NCI-H82 treated with DMSO at 0.1 percent for 48 hours (cell line): ENCODE measurements at regions not wholly inside any gene's neighbourhood (a gene's known extent, or its start where the extent isn't known, plus 50 kb on each side); places are given as distances from the start of the nearest gene placed in this dataset.

Experiments
- DNase-seq: peaks from one replicate; lab custom pipeline; 2025; ENCODE audit not compliant: unreplicated experiment; lab: John Stamatoyannopoulos, UW

DNA sequence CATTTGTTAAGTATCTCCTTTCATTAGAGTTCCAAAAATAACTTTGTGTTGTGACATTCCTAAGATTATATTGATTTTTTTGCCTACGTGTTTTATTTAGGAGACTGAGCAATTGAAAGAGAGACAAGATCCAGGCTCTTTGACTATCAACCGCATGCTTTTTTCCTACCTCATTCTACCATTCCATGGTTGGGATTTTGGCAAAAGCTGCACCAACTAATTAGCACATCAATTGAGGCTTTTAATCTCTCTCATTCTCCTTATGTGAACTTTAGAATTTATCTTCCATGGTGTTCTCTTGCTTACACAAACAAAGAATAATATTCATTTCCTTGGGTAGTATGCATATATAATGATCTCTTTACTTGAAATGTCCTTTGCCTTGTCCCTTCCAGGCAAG is 338.7 kb upstream of the SMC2 start:
- DNase-seq: no peak

DNA sequence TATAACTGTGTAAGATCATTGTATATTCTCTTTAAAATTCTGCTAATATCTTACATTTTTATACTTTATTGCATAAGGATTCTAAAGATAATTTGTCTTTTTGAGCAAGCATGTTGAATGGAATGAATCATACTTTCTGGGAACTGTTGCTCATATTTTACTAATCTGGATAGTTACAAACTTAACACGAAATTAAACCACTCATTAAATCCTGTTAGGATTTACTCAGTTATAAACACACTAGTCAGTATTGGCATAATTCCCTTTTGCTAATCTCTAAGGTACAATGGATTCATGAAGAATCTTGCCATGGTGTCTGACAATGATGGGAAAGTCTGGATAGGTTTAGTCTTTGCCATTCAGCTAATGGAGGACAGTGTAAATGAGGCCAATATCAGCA is 338.1 kb upstream of the SMC2 start:
- no peak for DNase-seq

DNA sequence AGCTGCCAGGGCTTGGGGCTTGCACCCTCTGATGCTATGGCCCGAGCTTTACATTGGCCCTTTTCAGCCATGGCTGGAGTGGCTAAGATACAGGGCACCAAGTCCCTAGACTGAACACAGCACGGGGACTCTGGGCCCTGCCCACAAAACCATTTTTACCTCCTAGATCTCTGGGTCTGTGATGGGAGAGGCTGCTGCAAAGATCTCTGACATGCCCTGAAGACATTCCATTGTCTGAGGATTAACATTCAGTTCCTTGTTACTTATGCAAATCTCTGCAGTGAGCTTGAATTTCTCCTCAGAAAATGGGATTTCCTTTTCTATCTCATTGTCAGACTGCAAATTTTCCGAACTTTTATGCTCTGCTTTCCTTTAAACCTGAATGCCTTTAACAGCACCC is 337.0 kb upstream of the SMC2 start:
- DNase-seq: no peak

DNA sequence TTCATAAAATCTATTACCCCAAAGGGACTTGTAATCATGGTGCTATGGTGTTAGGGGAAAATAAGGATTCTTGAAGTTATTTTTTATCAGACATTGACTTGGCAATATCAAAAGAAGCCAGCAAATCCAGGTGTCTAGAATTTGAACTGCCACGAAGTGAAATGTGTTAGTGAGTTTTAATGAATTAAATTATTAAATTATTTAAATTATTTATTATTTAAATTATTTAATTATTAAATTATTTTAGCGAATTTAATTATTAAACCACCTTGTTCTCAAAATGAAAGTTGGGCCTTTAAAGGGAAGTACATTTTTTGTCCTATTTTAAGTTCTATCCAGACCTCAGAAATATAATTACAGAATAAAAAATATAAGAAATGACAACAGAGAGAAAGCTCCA is 332.6 kb upstream of the SMC2 start:
- no peak for DNase-seq

GRCh38 chr9:103789686-103790085 is 304.4 kb upstream of the SMC2 start:
- DNase-seq: no peak

DNA sequence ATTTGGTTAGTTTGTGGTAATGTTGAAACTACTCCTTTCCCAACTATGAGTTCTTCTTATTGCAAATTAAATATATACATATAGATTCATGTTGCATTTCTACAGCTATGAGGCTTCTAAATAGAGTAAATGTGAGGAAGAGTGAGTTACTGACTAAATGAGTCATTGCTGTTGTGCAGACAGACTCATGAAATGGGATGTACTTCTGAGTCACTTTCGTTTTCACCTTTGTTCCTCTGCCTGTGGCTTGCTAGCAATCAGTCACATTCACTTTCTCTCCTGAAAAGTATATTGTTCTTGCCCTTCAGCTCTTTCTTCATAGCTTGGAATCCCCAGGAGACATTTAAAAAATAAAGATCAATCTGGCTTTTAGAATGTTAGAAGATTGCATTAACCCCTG is 295.5 kb upstream of the SMC2 start:
- DNase-seq: no peak

DNA sequence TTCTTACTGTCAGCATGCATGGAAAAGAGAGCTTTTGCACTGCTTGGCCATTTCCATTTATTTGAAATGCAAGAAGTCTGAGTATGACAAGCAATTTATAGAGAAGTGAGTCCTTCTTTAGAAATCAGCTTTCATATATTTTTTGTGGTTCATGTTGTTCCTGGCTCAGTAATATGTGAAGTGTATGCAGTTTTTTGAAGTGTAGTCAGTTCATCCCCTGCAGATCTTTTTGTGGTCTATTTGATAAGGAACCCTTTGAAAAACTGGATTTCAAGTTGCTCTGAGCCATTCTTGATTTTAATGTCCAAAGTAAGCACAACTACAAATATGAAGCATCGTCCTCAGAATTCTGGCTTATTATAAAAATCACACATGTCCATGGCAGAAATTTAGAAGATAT is 294.1 kb upstream of the SMC2 start:
- no peak for DNase-seq

DNA sequence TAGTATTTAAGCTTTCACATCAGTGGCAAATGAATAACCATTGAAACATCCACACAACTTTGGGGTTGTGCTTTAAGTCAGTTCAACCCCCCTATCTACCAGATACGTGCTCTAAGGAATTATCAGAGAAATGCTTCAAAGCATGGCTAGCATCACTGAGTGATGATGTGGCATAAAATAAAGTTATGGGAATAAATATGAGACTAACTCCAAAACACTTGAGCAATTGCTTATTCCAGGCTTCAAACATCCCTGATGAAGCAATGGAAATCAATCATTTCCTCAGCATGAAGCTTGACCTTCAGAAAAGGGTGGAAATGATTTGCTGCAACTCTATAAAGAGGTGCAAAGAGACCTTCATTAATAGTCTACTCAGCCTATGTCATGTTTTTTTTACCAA is 292.0 kb upstream of the SMC2 start:
- DNase-seq: no peak

DNA sequence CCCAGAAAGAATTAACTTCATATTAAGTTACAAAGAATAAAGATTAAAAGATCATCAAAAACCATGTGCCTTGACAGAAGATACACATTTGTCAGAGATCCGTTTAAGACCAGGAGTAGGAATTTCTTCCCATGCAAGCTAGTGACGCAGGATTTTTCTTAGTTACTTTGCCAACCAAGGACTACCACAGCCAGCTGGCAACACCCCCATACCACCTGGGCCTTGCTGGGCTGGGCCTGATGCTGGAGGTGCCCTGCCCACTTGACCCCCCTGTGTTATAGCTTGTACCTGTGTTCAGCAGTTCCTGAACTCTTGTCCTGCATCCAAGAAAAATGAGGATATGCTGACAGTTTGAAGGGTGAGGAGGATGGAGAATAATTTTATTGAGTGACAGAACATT is 290.9 kb upstream of the SMC2 start:
- no peak for DNase-seq

GRCh38 chr9:103804077-103804735 is 289.9 kb upstream of the SMC2 start:
- no peak for DNase-seq

DNA sequence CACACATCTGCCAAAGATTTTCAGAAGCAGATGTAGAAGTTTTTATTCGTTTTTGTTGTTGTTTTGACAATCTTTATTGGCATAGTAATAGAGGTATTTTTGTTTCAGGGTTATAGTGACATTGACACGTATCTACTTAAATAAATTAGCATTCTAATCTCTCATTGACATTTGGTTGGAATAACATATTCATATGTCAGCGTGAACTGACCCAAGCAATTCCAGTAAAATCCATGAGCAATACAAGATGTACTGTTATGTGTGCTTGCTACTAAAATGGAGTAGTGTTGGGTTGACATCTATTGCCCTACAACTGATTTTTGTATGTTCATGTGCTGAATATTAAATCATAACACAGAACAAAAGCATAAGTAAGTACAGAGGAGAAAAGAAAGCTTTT is 284.4 kb upstream of the SMC2 start:
- DNase-seq: no peak

- DNase-seq: no peak
These were observed 282.6 kb upstream of the SMC2 start for GRCh38 chr9:103811462-103811861.

DNA sequence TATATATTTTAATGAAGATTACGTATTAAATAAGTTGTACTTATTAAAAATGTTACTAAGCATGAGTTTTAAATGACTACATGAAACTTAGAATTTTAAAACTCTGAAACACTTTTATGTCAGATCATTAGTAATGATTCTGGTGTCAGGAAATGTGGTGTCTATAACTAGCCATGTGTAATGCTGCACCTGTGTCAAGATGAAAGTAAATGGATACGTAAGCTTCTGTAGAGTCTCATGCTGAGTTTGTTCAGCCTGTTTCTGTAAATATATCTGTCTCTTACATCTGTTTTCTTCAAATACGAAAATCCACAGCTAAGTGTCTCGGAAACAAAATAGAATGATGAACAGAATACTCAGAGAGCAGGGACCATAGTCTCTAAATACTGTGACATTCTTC is 278.0 kb upstream of the SMC2 start:
- no peak for DNase-seq

GRCh38 chr9:103819936-103820335 is 274.2 kb upstream of the SMC2 start:
- DNase-seq: no peak

DNA sequence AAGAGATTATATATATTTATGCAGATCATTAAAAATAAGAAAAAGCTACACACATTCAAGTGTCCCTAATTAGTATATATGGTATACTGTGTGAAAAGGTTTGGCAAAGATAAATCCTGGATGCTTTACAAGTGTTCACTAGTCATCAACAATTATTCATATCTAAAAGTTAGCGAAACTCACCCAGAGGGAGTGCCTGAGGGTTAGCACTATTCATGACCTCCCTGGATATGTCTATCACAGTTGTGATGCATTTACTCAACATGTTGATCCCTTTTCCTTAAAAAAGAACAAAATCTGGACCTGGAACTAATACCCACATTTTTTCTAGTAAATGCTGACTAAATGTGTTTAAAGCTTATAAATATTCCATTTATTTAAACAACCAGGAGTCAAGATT is 273.0 kb upstream of the SMC2 start:
- DNase-seq: no peak

- no peak for DNase-seq
These were observed 256.2 kb upstream of the SMC2 start for GRCh38 chr9:103837940-103838339.

DNA sequence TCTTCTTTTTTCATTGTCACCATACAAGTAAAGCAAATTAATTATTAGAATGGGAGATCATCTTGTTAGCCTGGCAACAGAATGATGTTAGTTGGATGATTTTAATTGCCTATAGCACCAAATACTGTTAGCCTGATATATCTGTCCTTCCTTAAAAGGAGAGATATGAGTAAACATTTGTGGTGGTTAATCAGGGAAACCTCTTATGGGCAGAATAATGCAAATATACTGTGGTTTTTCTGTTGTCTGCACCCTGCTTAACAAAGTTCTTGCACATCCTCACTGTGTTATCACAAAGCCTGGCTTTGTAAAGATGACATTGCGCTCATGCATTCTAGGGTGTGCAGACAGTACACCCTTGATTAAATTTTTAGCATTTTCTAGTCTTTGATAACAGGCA is 254.9 kb upstream of the SMC2 start:
- DNase-seq: no peak

- no peak for DNase-seq
These were observed 226.2 kb upstream of the SMC2 start for GRCh38 chr9:103867886-103868285.

- no peak for DNase-seq
These were observed 221.3 kb upstream of the SMC2 start for GRCh38 chr9:103872811-103873210.

DNA sequence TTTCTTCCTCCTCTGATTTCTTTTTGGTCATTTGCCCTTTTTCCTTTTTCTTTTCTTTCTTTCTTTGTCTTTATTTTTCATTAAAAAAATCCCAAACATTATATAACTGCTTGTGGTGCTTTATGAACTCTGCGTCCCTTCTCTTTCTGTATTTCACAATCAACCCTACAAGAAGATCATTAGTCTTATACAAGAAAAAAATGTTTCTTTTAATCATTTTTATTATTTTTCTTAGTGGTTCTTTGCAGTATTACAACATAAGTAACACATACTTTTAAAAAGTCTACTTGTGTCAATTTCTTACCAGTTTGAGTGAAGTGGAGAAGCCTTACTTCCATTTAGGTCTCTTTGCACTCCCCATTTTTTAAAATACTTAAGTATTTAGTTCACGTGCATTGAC is 212.7 kb upstream of the SMC2 start:
- DNase-seq: no peak

DNA sequence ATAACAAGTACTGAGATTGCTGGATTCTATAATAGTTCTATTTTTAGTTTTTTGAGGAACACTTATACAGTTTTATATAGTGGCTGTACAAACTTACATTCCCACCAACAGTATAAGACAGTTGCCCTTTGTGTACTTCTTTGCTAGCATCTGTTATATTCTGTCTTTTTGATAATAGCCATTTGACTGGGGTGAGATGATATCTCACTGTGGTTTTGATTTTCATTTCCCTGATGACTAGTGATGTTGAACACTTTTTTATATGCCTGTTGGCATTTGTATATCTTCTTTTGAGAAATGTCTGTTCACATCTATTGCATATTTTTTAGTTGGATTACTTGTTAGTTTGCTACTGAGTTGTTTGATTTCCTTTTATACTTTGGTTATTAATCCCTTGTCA is 204.1 kb upstream of the SMC2 start:
- no peak for DNase-seq

GRCh38 chr9:103894184-103894583 is 199.9 kb upstream of the SMC2 start:
- no peak for DNase-seq

DNA sequence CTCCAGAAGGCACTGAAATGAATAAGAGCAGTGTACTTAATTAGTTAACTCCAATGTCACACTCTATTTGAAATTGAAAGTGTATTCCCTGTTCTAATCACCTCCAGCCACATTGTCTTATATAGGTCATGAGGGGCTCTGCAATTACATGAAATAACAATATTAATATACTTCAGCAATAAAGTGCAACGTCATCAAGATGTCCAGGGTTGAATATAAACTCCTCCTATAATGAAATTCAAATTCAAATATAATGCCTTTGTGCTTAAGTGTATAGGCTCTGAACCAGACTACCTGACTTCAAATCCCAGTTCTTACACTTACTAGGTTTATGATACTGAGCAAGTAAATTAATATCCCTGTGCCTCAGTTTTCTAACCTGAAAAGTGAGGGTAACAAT is 195.6 kb upstream of the SMC2 start:
- no peak for DNase-seq

GRCh38 chr9:103899866-103900265 is 194.2 kb upstream of the SMC2 start:
- DNase-seq: no peak
